ENCODE measurements at regions not wholly inside any gene's neighbourhood (a gene's known extent, or its start where the extent isn't known, plus 50 kb on each side); places are given as distances from the start of the nearest gene placed in this dataset.

DNA sequence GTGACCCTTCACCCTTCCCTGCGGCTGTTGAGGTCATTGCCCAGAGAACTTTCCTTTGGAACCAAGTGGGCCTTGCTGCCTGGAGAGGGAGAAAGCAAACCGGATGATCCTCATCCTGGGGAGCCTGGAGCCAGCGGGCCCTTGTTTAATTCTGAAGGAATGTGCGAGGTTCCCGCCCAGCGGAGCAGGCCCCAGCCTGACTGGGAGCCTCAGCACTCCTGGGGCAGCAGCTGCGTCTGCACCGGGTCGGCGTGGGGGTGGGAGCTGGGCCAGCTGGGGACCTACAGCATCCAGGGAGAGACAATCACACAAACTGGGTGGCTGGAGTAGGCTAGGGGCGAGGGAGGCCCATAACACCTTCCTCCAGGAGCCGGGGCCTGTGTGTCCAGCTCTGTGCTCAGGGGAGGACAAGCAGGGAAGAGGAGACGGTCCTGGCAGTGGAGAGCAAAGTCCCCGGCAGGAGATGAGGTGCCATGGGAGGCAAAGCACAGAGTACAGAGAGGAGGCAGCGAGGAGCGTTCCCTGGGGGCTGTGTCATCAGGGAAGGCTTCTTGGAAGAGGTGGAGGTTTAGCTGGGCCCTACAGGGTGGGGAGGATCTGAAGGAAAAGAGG lies 61.9 kb upstream of the HAAO start:
- TF ChIP-seq, protein P1, sequence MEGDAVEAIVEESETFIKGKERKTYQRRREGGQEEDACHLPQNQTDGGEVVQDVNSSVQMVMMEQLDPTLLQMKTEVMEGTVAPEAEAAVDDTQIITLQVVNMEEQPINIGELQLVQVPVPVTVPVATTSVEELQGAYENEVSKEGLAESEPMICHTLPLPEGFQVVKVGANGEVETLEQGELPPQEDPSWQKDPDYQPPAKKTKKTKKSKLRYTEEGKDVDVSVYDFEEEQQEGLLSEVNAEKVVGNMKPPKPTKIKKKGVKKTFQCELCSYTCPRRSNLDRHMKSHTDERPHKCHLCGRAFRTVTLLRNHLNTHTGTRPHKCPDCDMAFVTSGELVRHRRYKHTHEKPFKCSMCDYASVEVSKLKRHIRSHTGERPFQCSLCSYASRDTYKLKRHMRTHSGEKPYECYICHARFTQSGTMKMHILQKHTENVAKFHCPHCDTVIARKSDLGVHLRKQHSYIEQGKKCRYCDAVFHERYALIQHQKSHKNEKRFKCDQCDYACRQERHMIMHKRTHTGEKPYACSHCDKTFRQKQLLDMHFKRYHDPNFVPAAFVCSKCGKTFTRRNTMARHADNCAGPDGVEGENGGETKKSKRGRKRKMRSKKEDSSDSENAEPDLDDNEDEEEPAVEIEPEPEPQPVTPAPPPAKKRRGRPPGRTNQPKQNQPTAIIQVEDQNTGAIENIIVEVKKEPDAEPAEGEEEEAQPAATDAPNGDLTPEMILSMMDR (conservative IDR thresholded peaks at IDR 0.05; ENCODE audit: low read length): no peak
- no peak for TF ChIP-seq EZH2phosphoT487 (IDR thresholded peaks at IDR 0.05; ENCODE audit: borderline replicate concordance)

All from Loucy (cell line).